ENCODE measurements at regions not wholly inside any gene's neighbourhood (a gene's known extent, or its start where the extent isn't known, plus 50 kb on each side); places are given as distances from the start of the nearest gene placed in this dataset.
"Not testable (repeated sequence)": the region's sequence is repeated elsewhere in the genome, so short reads cannot be mapped to it uniquely, and the experiment has no call there.

DNA sequence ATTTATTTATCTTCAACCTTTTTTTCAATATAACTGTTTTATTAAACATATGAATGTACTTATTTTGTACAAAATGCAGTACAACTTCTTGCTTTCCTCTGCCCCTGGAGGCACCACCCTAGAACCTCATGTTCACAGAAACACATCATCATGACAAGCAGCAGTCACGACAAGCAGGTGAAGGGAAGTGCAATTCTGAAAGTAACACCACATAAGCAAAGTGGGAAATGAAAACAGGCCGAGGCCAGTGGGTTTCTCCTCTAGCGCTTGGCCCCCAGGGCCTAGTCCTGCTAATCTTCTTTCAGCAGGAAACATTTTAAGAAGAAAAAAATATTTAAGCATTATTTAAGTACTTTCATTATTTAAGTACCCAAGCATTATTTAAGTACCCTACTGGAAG, 598.1 kb downstream of the SH2D4B start:
- no peak for DNase-seq

DNA sequence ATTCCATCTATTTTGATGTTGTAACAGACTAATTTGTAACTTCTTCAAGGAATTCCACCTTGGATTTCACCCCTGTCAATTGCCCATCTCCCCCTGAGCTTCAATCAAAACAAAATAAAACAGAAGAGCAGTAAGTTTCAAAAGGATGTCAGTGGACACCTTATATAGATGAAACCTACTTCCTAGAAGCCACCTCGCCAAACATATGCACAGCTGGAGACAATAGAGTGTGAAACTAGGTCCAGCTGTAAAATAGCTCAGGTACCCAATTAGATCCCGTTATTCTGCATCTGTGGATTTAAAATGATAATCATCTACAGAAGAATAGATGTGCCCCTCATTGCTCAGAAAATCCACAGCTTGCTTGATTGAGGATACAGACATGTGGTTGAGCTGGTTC, 598.6 kb downstream of the SH2D4B start:
- DNase-seq, result no peak

DNA sequence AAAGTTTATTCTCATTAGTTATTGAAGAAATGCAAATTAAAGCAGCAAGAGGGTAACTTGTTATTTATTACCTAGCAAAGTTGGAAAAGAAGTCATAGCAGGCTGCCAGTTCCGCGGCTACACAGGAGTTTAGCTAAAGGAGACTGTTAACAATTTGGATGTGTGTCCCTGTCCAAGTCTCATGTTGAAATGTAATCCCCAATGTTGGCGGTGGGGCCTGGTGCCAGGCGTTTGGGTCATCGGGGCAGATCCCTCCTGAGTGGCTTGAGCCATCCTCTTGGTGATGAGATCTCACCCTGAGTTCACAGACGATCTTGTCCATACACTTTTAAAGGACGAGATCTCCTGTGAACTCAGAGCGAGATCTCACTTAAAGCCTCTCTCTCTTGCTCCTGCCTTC, 608.3 kb downstream of the SH2D4B start:
- DNase-seq, result no peak

DNA sequence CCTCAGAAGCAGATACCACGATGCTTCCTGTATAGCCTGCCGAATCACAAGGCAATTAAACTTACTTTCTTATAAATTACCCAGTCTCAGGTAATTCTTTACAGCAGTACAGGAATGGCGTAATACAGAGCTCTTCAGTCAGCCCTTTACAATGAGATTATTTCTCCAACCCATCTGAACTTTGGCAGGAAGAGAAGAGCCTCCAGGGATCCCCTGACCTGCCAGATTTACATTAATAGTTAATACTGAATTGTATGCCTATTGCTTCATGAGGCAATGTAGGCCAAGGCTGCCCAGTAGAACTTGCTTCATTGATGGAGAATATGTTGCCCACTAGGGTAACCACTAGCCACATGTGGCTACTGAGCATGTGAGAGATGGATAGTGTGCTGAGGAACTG, 608.7 kb downstream of the SH2D4B start:
- DNase-seq, result no peak

DNA sequence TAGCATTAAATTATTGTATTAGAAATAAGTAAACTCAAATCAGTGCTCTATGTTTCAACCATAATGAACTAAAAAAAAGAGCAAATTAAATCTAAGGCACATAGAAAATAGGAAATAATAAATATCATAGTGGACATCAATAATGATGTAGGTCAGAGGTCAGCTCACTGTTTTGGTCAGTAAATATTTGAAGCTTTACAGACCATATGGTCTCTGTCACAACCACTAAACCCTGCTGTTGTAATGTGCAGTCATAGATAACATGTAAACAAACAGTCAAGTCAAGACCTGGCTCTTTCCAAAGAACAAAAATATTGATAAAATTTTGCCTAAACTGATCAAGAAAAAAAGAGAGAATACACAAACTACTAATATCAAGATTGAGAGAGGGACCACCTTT, 615.0 kb downstream of the SH2D4B start:
- no peak for DNase-seq

DNA sequence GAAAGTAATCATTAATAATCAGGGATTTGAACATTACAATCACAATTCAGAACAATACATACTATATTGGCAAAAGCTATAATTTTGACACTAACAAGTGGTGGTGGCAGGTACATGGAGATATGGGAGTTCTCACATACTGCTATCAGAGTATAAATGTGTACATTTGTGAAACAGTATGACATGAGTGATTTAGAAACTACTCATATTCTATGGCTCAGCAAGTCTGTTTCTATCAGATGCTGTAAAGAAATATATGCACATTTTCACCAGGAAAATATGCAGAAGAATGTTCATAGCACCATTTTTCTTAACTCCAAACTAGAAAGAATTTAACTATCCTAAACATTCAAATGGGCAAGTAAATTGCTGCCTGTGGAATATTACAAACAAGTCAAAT, 620.0 kb downstream of the SH2D4B start:
- no peak for DNase-seq

DNA sequence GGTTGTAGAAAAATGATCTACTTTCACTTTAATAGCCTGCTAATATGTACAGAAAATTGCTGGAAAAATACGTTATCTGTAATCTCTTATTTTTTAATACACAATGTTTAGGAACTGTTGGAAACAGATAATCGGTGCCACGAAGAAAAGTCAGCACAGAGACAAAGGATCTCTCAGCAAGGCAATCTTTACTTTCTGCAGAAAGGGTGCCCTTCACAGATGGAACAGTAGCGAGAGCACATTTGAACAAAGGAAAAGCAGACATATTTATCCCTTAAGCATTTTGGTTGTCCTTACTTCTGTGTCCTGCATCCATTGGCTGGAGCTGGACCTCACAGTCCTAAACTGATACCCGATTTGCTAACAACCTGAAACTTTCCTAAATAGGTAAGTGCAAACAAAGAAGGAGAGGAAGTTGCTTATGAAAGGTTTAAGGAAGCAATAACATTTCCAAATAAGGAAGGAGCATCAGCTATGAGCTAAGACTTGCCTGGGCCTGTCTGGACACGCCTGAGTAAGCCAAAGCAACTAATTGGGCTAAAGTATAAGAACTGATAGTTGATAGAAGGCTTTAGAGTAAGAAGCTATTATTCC, 640.0 kb downstream of the SH2D4B start:
- DNase-seq, result no peak

DNA sequence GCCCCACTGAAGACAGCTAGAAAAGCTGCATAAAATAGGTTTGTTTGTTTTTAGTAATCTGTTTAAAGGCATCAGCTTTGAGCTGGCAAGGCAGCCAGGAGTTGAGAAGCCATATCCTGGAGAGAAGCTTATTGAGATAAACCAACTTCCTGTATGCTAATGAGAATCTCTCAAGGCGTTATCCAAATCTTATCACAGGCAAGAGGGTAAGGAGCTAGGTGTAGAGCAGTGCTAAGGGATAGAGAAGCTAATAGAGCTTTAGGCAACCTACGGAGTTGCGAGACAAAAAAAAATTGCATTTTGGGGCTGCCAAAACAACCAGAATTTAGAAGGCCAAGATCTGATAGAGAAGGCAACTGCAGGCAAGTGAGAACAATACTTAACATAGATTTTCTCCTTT, 641.6 kb downstream of the SH2D4B start:
- no peak for DNase-seq

DNA sequence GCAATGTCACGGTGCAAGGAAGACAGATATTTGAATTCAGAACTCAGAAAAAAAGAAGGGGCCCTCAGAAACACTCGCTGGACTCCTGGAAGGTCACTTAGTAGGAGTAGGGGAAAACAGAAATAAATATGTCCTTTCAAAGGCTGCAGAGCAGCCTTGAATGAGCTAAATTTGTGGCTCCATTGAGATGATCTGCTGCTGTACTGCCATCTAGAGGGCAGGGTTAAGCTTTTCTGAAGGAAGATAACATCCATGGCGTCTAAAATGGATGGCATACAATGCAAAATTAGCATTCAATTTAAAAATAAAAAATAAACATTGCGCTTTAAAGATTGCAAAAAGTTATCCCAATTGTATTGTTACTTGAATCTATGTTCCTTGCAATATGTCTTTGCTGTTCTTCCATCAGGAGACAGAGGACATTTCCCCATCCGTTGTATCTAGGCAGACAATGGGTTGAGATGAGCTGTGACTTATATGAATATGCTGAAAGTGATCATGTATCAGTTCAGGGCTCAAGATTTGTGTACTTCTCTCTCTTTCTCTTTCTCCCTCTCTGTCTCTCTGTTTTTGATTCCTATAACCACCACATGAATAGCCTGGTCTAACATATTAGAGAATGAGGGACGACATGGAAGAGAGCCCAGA, 642.2 kb downstream of the SH2D4B start:
- no peak for DNase-seq

DNA sequence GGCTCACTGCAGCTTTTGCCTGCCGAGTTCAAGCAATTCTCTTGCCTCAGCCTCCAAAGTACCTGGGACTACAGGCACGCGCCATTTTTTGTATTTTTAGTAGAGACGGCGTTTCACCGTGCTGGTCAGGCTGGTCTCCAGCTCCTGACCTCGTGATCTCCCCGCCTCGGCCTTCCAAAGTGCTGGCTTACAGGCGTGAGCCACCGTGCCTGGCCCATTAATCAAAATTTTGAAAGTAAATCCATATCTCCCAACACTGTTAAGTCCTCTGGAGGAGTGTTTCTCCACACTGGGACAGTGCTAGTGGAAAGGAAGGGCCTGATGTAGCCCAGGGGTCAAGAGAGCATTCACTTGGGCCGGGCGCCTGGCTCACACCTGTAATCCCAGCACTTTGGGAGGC, 644.6 kb downstream of the SH2D4B start:
- DNase-seq, result no peak

DNA sequence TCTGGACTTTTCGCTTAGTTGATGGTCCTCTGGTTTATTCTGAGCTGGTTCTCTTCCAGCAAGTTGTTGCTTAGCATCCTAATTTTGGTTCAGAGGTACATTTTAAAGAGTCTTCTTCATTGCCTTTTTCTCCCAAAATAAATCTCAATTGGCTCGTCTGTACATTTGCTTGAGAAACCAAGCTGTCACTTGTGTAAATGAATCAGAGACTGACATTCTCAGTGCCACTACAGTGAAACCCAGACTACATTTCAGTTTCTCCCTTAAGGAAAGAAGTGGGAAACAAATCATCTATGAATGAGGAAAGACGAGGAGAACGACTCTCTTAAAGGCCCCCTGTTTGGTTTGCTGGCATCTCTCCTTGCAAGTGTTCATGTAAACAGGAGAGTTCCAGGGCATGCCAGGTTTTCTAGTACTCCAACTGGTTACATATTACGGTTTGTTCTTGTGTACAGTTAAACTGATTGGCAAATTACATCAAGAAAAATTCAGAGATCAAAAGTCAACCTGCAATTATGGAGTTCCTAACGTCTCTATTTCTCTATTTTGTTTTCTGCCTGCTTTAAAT, 654.6 kb downstream of the SH2D4B start:
- no peak for DNase-seq

DNA sequence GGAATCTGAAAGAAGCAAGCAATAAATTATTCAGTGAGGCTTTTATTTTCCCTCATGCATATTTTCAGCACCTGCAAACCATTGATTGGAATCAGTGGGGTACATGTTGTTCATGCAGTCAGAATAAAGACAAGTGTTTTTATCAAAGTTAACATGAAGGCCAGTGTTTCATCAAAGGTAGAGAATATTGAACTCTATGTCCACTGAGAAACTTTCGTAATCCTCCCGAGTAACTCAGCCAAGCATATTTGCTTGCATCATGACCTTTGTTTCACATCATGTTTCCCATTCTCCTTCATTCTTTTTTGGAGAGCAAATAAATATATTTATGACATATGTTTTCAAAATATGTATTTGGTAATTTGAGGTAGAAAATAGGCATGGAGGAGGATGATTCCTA, 663.1 kb downstream of the SH2D4B start:
- no peak for DNase-seq

DNA sequence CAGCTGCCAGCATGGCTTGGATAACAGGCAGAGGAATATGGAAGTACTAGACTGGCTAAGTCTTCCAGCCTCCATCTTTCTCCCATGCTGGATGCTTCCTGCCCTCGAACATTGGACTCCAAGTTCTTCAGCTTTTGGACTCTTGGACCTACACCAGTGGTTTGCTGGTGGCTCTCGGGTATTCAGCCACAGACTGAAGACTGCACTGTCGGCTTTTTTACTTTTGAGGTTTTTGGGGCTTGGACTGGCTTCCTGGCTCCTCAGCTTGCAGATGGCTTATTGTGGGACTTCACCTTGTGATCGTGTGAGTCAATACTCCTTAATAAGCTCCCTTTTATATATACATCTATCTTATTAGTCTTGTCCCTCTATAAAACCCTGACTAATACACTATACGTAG, 667.6 kb upstream of the NRG3 start:
- DNase-seq, result not testable (repeated sequence)

DNA sequence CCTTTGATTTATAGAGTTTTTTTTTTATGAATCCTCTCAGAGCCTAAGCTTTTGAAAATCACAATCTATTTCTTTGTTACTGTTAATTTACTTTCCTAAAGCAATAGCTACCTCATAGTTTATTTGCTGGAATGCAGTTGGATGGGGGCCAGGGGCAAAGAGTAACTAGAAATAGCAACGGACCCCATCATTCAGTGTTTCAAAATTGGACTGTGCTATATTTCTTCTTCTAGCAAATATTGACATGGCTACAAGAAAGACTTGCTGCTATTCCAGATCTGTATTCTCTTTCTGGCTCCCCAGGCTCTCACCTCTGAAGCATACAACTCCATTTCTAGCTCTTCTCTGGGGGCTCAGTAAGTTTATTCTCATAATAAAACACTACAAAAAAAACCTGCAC, 661.6 kb upstream of the NRG3 start:
- DNase-seq, result no peak

DNA sequence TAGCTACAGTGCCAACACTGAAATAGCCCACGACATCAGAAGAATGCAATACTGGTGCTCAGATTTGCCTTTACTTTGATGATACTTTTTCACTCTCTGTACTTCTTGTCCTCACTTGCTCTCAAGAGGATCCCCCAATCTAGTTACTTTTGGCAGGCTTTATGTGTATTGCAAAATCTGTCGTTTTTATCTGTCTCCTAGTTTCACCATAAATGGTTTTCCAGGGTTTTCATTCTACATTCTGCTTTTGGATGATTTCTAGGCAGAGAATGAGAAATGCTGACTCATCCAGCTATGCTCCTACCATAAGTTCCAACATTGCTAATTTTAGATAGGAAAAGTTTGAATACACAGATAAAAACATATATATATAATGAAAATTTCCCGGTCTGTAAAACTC, 659.5 kb upstream of the NRG3 start:
- no peak for DNase-seq

DNA sequence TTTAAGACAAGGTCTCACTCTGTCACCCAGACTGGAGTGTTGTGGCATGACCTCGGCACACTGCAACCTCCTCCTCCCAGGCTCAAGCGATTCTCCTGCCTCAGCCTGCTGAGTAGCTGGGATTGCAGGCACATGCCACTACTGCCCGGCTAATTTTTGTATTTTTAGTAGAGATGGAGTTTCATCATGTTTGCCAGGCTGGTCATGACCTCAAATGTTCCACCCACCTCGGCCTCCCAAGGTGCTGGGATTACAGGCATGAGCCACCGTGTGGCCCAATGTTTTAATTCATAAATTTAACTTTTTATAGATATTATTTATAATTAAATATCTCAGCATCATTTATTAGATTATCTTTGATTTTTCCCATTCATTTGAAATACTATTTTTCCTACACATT, 658.0 kb upstream of the NRG3 start:
- no peak for DNase-seq

DNA sequence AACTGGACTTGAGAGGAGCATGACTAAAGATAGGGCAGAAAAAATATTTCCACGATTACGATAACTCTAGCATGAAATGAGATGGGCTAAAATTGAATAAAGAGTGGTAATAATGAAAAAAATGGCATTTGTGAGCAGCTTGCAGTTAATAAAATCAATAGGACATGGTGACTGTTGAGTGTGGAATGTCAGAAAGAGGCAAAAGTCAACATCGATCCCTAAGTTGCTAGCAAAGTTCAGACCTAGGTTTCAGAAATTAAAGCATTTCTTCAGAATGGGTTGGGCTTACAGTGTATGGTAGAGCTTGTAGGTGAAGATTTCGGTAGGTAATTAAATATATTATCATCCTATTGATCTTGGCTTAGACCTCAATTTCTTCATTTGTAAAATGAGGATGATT, 656.7 kb upstream of the NRG3 start:
- no peak for DNase-seq

DNA sequence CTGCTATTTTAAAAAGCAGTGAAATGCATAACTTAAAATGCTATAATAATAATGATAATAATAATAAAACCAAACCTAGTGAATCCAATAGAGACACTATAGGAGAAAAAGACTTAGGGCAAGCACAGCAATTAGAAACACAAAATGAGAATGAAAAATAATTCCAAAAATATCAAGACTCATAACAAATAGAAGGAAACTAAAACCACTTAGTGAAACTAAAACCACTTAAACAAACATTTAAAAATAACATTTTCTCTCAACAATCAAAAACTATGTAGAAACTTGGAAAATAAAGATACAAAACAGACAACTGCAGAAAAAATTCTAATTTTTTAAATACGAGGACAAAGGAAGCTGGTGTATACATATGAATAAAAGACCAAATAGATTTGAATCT, 655.2 kb upstream of the NRG3 start:
- DNase-seq, result no peak

DNA sequence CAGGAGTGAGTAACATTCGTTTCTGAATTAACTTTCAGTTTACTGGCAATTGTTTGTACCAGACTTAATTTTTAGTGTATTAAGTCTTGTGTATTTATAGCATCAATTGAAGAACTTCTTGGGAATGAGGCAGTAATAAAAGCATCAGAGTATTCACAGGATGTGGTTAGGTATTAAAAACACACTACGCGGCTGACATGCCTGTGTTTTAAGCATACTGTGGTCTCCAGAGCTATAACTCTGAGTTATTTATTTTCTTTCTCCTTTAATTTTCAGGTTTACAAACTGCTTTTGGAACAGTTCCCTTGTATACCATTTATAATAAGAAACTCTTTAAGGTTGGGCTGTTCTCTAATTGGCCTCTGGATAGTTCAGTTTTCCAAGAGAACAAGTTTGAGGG, 626.1 kb upstream of the NRG3 start:
- DNase-seq, result no peak

DNA sequence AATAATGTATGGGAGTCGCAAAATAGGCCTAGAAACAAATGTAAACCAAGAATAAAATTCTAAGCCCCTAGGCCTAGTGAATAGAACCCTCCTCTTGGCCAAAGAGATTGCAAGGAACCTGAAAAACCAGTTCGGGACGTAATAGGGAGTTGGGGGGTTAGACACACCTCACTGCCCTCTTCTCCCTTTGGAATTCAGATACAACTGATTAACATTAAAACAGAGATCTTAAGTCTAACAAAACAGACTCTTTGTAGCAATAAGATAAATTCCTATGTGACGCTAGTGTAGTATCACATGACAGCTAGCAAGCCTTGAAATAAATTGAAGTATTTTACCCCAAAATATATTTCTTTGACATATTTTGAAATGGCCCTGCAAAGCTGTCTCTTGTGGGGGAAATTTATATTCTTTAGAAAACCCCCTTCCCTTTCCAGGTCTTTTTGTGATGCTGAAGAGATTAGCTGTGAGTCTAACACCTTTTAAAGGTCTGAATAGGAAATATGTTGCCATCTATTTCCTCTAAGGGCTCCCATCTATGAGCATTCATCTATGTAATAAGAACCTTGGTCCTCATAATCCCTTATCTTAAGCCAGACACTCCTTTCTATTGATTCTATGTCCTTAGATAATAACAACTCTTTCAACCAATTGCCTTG, 623.4 kb upstream of the NRG3 start:
- no peak for DNase-seq

DNA sequence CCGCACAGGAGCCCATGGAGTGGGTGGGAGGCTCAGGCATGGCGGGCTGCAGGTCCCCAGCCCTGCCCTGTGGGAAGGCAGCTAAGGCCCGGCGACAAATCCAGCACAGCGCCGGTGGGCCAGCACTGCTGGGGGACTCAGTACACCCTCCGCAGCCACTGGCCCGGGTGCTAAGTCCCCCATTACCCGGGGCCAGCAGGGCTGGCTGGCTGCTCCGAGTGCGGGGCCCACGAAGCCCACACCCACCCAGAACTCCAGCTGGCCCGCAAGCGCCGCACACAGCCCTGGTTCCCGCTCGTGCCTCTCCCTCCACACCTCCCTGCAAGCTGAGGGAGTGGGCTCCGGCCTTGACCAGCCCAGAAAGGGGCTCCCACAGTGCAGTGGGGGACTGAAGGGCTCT, 610.0 kb upstream of the NRG3 start:
- not testable (repeated sequence) for DNase-seq

DNA sequence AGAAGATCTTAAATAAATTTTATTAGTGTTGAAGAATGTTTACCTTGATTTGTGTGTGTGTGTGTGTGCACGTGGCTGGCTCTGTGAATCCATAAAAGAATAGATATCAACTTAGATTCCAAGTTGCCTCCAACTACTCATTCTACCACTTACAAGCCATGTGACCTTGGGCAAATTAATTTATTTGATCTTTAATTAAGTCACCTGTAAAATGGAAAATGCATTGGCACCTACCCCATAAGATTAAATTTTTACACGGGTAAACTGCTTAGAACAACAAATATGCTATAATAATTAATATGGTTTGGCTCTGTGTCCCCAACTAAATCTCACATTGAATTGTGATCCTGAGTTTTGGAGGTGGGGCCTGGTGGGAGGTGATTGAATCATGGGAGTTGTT, 604.9 kb upstream of the NRG3 start:
- no peak for DNase-seq

DNA sequence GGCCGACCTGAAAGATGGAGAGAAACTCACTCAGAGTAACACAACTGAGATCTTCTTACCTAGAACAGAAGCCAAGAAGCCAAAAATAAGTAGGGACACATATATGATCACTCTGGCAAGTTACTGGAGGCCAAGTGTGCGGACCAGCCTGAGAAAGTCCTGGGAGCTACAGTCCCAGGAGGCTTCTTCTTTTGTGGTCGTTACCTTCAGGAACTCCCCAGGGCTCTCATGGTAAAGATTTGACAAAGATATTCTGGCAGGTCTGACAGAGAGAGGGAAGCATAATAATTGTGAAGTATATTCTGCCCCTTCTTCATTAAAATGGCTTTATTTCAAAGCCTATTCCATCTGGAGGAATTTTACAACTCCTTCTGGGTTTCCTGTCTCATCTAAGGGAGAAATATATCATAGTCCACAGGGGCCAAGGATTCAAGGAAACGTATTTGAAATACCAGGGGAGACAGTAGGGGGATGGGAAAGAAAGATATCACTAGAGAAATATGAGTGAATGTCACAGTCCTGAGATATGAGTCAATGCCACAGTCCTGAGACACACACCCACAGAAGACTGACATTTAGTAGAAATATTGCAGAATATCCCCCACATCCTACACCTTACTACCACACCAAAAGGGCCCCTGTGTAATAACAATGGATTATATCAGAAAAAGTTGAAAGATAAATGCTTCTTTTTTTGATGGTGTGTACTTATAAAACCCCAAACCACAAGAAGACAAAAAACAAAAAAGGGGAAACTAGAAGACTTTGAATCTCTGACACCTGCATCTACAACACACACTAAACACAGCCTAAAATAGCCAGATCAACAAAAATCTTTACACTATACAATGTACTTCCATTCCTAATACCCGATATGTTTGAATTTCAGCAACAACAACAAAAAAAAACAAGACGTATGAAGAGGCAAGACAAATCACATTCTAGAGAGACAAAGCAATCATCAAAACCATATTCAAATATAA, 594.2 kb upstream of the NRG3 start:
- DNase-seq, result no peak
